ENCODE measurements at regions not wholly inside any gene's neighbourhood (a gene's known extent, or its start where the extent isn't known, plus 50 kb on each side); places are given as distances from the start of the nearest gene placed in this dataset.

DNA sequence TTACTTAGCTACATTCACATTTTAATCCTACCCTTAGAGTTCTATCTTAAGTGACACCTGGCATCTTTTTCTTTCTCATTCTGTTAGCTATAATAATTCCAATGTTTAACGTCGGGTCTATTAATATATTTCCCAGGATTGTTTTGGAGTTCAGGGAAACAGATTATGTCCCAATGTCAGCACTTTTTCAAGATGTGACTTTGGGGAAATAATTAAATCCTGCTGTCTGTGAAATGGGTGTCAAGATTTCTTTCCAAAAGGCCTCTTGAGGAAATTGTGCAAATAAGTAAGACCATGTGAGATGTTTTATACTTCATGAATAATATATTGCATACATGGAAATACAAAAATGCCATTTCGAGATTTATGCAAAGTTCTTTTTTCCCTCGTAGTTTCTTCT, 887.6 kb upstream of the SEL1L start:
- H2BK12ac ChIP-seq (ENCODE audit: low read length in 2 of 2), result no peak overlapping the region
- H3K27me3 ChIP-seq (ENCODE audit: control insufficient read depth in 1 of 2, insufficient read depth in 1 of 2, low read length in 2 of 2), result no peaks in the 10 kb centered on the region
- H3K4me2 ChIP-seq (ENCODE audit: low read length, poor library complexity, severe bottlenecking), result no peak overlapping the region
- H4K91ac ChIP-seq (ENCODE audit: low read length), result no peak overlapping the region
- H2BK120ac ChIP-seq (ENCODE audit: low read depth, low read length), result no peak overlapping the region
- H3K9me3 ChIP-seq (ENCODE audit: control insufficient read depth, low read length), result peaks cover 24% of the 10 kb centered on the region
- H3K18ac ChIP-seq (ENCODE audit: low read depth in 1 of 2, low read length in 2 of 2), result no peak overlapping the region
- H2BK5ac ChIP-seq (ENCODE audit: low read depth, low read length, poor library complexity, severe bottlenecking), result no peak overlapping the region
- H3K36me3 ChIP-seq (ENCODE audit: control insufficient read depth in 1 of 2, insufficient read depth in 2 of 2, low read depth in 1 of 2, low read length in 2 of 2), result no peaks in the 10 kb centered on the region
- 90% methylated on average over 4 of the region's 4 CpGs for WGBS
- H3K9ac ChIP-seq (ENCODE audit: low read length), result no peak overlapping the region
- H3K14ac ChIP-seq (ENCODE audit: low read length in 2 of 2), result no peak overlapping the region
- H3K4me1 ChIP-seq (ENCODE audit: control insufficient read depth, insufficient read depth, low read depth, low read length), result no peaks in the 10 kb centered on the region
- no peak overlapping the region for H3K27ac ChIP-seq (ENCODE audit: low read length, poor library complexity, severe bottlenecking)
- H3K4me3 ChIP-seq (ENCODE audit: insufficient read depth in 1 of 2, low read depth in 1 of 2, low read length in 2 of 2), result no peak overlapping the region
- H3K4ac ChIP-seq (ENCODE audit: low read depth in 1 of 2, low read length in 2 of 2), result no peak overlapping the region
- no peak overlapping the region for H2AK5ac ChIP-seq (ENCODE audit: low read length, severe bottlenecking)
- H3K79me1 ChIP-seq (replicated peaks; ENCODE audit: low read length, poor library complexity, severe bottlenecking), result no peaks in the 10 kb centered on the region
- H3K23ac ChIP-seq (ENCODE audit: low read length in 2 of 2), result no peak overlapping the region
- no peak overlapping the region for H2AFZ ChIP-seq (ENCODE audit: low read depth, low read length)
- DNase-seq, result no peak
- no peak overlapping the region for H2BK15ac ChIP-seq (ENCODE audit: low read depth, poor library complexity, severe bottlenecking)
- H4K8ac ChIP-seq (ENCODE audit: low read length), result no peak overlapping the region

DNA sequence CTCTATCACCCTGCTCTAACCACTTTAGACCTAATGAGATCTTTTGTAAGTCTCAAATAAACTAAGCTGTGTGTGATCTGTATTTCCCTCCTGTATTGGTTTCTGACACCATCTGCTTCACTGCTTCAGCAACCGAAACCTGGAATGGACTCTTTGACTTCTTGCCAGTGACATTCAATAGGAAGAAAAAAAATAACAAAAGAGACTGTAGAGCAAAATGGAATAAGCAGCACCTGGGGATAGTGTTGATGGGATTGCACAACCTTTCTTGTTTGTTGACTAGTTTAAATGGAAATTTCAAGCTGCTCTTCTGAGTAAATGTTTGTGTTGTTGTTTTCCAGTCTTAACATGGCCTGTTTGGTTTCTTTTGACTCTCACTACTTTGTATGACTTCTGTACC, 888.6 kb upstream of the SEL1L start:
- Histone ChIP-seq H2BK12ac (ENCODE audit: low read length in 2 of 2) (no peak overlapping the region), H3K23ac (ENCODE audit: low read length in 2 of 2) (no peak overlapping the region)
- WGBS, result 88% methylated on average over 1 of the region's 1 CpG

DNA sequence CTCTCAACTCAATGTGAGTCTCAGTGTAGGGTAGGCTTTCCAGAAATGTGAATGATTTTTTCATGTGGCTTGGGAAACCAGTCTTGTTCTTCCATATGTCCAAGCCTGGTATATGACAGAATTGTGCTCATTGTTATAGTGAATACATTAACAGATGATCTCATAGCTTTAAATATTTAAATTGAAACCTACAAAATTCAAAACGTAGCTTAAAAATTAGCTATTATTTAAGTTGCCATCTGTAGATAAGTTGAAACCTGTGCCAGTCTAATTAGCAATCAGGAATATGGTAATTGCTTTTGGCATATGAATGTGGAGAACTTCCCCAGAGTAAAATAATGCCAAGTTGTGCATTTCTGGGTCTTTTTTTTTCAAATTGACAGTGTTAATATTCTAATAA, 891.6 kb upstream of the SEL1L start:
- Histone ChIP-seq H3K4me3 (ENCODE audit: insufficient read depth in 1 of 2, low read depth in 1 of 2, low read length in 2 of 2) (no peak overlapping the region), H3K4me2 (ENCODE audit: low read length, poor library complexity, severe bottlenecking) (no peak overlapping the region), H3K79me1 (replicated peaks; ENCODE audit: low read length, poor library complexity, severe bottlenecking) (no peaks in the 10 kb centered on the region), H3K9me3 (ENCODE audit: control insufficient read depth, low read length) (no peaks in the 10 kb centered on the region), H4K91ac (ENCODE audit: low read length) (no peak overlapping the region), H3K27ac (ENCODE audit: low read length, poor library complexity, severe bottlenecking) (no peak overlapping the region), H2BK12ac (ENCODE audit: low read length in 2 of 2) (no peak overlapping the region), H3K4ac (ENCODE audit: low read depth in 1 of 2, low read length in 2 of 2) (no peak overlapping the region), H3K23ac (ENCODE audit: low read length in 2 of 2) (no peak overlapping the region), H3K4me1 (ENCODE audit: control insufficient read depth, insufficient read depth, low read depth, low read length) (no peaks in the 10 kb centered on the region), H2BK120ac (ENCODE audit: low read depth, low read length) (no peak overlapping the region), H2BK5ac (ENCODE audit: low read depth, low read length, poor library complexity, severe bottlenecking) (no peak overlapping the region), H2BK15ac (ENCODE audit: low read depth, poor library complexity, severe bottlenecking) (no peak overlapping the region), H3K18ac (ENCODE audit: low read depth in 1 of 2, low read length in 2 of 2) (no peak overlapping the region), H3K9ac (ENCODE audit: low read length) (no peak overlapping the region), H3K36me3 (ENCODE audit: control insufficient read depth in 1 of 2, insufficient read depth in 2 of 2, low read depth in 1 of 2, low read length in 2 of 2) (no peaks in the 10 kb centered on the region), H2AFZ (ENCODE audit: low read depth, low read length) (no peak overlapping the region), H4K8ac (ENCODE audit: low read length) (no peak overlapping the region), H3K27me3 (ENCODE audit: control insufficient read depth in 1 of 2, insufficient read depth in 1 of 2, low read length in 2 of 2) (no peaks in the 10 kb centered on the region), H2AK5ac (ENCODE audit: low read length, severe bottlenecking) (no peak overlapping the region), H3K14ac (ENCODE audit: low read length in 2 of 2) (no peak overlapping the region)
- no peak for DNase-seq
- 0% methylated on average over 1 of the region's 1 CpG for WGBS

More for the DNA sequence above, 888.6 kb upstream of the SEL1L start:
- Histone ChIP-seq H2BK5ac (ENCODE audit: low read depth, low read length, poor library complexity, severe bottlenecking) (no peak overlapping the region), H3K14ac (ENCODE audit: low read length in 2 of 2) (no peak overlapping the region), H3K9ac (ENCODE audit: low read length) (no peak overlapping the region), H2BK120ac (ENCODE audit: low read depth, low read length) (no peak overlapping the region), H3K18ac (ENCODE audit: low read depth in 1 of 2, low read length in 2 of 2) (no peak overlapping the region), H3K4me2 (ENCODE audit: low read length, poor library complexity, severe bottlenecking) (no peak overlapping the region), H3K4me1 (ENCODE audit: control insufficient read depth, insufficient read depth, low read depth, low read length) (no peaks in the 10 kb centered on the region), H3K4me3 (ENCODE audit: insufficient read depth in 1 of 2, low read depth in 1 of 2, low read length in 2 of 2) (no peak overlapping the region), H3K27me3 (ENCODE audit: control insufficient read depth in 1 of 2, insufficient read depth in 1 of 2, low read length in 2 of 2) (no peaks in the 10 kb centered on the region), H4K8ac (ENCODE audit: low read length) (no peak overlapping the region), H4K91ac (ENCODE audit: low read length) (no peak overlapping the region), H3K36me3 (ENCODE audit: control insufficient read depth in 1 of 2, insufficient read depth in 2 of 2, low read depth in 1 of 2, low read length in 2 of 2) (no peaks in the 10 kb centered on the region), H3K27ac (ENCODE audit: low read length, poor library complexity, severe bottlenecking) (no peak overlapping the region), H3K79me1 (replicated peaks; ENCODE audit: low read length, poor library complexity, severe bottlenecking) (no peaks in the 10 kb centered on the region), H2AFZ (ENCODE audit: low read depth, low read length) (no peak overlapping the region), H2AK5ac (ENCODE audit: low read length, severe bottlenecking) (no peak overlapping the region), H3K9me3 (ENCODE audit: control insufficient read depth, low read length) (peaks cover 24% of the 10 kb centered on the region), H3K4ac (ENCODE audit: low read depth in 1 of 2, low read length in 2 of 2) (no peak overlapping the region), H2BK15ac (ENCODE audit: low read depth, poor library complexity, severe bottlenecking) (no peak overlapping the region)
- no peak for DNase-seq

DNA sequence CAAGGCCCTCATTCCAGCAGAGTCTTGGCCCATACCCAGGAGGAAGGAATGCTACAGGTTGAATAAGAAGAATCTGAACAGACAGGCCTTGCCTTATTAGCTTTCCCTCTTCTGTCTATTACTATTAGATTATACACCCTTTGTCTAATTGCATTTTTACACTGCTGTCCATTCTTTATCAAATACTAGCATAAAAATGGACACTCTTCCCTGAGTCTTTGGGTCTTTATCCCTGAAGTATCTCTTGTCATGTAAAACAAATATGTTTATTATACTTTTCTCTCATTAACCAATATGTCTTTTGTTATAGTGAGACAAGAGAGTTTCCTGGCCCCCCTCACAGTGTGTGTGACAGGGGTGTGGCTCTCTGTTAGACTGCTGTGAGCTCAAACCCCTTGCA, 897.4 kb upstream of the SEL1L start:
- Histone ChIP-seq H4K91ac (ENCODE audit: low read length) (no peak overlapping the region), H4K8ac (ENCODE audit: low read length) (no peak overlapping the region), H2AK5ac (ENCODE audit: low read length, severe bottlenecking) (no peak overlapping the region), H3K14ac (ENCODE audit: low read length in 2 of 2) (no peak overlapping the region), H2AFZ (ENCODE audit: low read depth, low read length) (no peak overlapping the region), H2BK120ac (ENCODE audit: low read depth, low read length) (no peak overlapping the region), H2BK5ac (ENCODE audit: low read depth, low read length, poor library complexity, severe bottlenecking) (no peak overlapping the region), H3K4me3 (ENCODE audit: insufficient read depth in 1 of 2, low read depth in 1 of 2, low read length in 2 of 2) (no peak overlapping the region), H2BK15ac (ENCODE audit: low read depth, poor library complexity, severe bottlenecking) (no peak overlapping the region), H3K9ac (ENCODE audit: low read length) (no peak overlapping the region), H3K4ac (ENCODE audit: low read depth in 1 of 2, low read length in 2 of 2) (no peak overlapping the region), H3K36me3 (ENCODE audit: control insufficient read depth in 1 of 2, insufficient read depth in 2 of 2, low read depth in 1 of 2, low read length in 2 of 2) (no peaks in the 10 kb centered on the region), H3K27ac (ENCODE audit: low read length, poor library complexity, severe bottlenecking) (no peak overlapping the region), H3K79me1 (replicated peaks; ENCODE audit: low read length, poor library complexity, severe bottlenecking) (no peaks in the 10 kb centered on the region), H3K18ac (ENCODE audit: low read depth in 1 of 2, low read length in 2 of 2) (no peak overlapping the region), H3K23ac (ENCODE audit: low read length in 2 of 2) (no peak overlapping the region), H2BK12ac (ENCODE audit: low read length in 2 of 2) (no peak overlapping the region), H3K27me3 (ENCODE audit: control insufficient read depth in 1 of 2, insufficient read depth in 1 of 2, low read length in 2 of 2) (no peaks in the 10 kb centered on the region), H3K9me3 (ENCODE audit: control insufficient read depth, low read length) (no peaks in the 10 kb centered on the region), H3K4me1 (ENCODE audit: control insufficient read depth, insufficient read depth, low read depth, low read length) (no peaks in the 10 kb centered on the region), H3K4me2 (ENCODE audit: low read length, poor library complexity, severe bottlenecking) (no peak overlapping the region)
- no peak for DNase-seq
